Heart left ventricle (tissue), 16 donors: ENCODE measurements at regions not wholly inside any gene's neighbourhood (a gene's known extent, or its start where the extent isn't known, plus 50 kb on each side); places are given as distances from the start of the nearest gene placed in this dataset.

Source experiments
- ATAC-seq, 4 donors: fragments of 200-7000 bp; cut with Tn5 transposase; one replicate each; pipeline ENCODE4 v1.9.1; 2020 to 2022; ENCODE audit warnings: moderate library complexity in 4 of 4, mild to moderate bottlenecking in 3 of 4, moderate number of reproducible peaks in 1 of 4
- DNase-seq, 5 donors: peaks; one replicate each; pipeline ENCODE4 v3.0.0-alpha.2; 2020
- H3K27ac ChIP-seq, 12 donors: fragments of 200-600 bp; sonication (generic) in 4 of 12; one replicate each; pipeline versions ENCODE4 v1.5.0 to v1.8.0; 2016 to 2022; ENCODE audit warnings: mild to moderate bottlenecking in 2 of 12
- H3K27me3 ChIP-seq, 9 donors: fragments of 200-600 bp; sonication (generic) in 2 of 9; one replicate each; pipeline versions ENCODE4 v1.5.1 to v1.8.0; 2016 to 2022; ENCODE audit warnings: mild to moderate bottlenecking in 3 of 9
- H3K36me3 ChIP-seq, 9 donors: fragments of 200-600 bp; sonication (generic) in 2 of 9; one replicate each; pipeline versions ENCODE4 v1.5.0 to v1.8.0; 2018 to 2022; ENCODE audit warnings: mild to moderate bottlenecking in 2 of 9
- H3K4me1 ChIP-seq, 12 donors: fragments of 200-600 bp; sonication (generic) in 4 of 12; one replicate each; pipeline versions ENCODE4 v1.5.0 to v1.8.0; 2016 to 2022; ENCODE audit warnings: mild to moderate bottlenecking in 3 of 12
- H3K4me3 ChIP-seq, 12 donors: fragments of 200-600 bp; sonication (generic) in 4 of 12; one replicate each; pipeline versions ENCODE4 v1.5.0 to v1.8.0; 2017 to 2022; ENCODE audit warnings: mild to moderate bottlenecking in 9 of 12, moderate library complexity in 4 of 12
- H3K9me3 ChIP-seq, 12 donors: fragments of 200-600 bp; sonication (generic) in 4 of 12; one replicate each; pipeline versions ENCODE4 v1.5.0 to v1.8.0; 2016 to 2022; ENCODE audit warnings: mild to moderate bottlenecking in 1 of 12
- CTCF ChIP-seq, 12 donors: fragments of 200-600 bp; sonication (generic) in 4 of 12; IDR thresholded peaks; one replicate each; pipeline versions ENCODE4 v1.5.0 to v1.8.0; 2018 to 2022; ENCODE audit warnings: antibody characterized with exemption in 12 of 12, mild to moderate bottlenecking in 5 of 12
- POLR2A ChIP-seq, 2 donors: fragments of 450-650 bp; IDR thresholded peaks; one replicate each; pipeline ENCODE4 v1.6.1; 2017; ENCODE audit warnings: antibody characterized with exemption in 2 of 2, mild to moderate bottlenecking in 2 of 2, moderate library complexity in 2 of 2
- WGBS, 4 donors: extraction: QIAGEN DNeasy Blood & Tissue Kit in 2 of 4; methylation state at CpG; one replicate each; pipeline versions ENCODE4 v1.1.5 to v1.1.7; 2013 to 2018; 5-methylcytosine and 5-hydroxymethylcytosine counted together
- intact Hi-C, 10 donors: fragments of 100-400 bp; cut with DNase I; formaldehyde crosslinking; loops; one replicate each; pipeline versions ENCODE4 v1.11.1 to v1.14.2; 2022
- donor health status: ischemic (EF 13 %, LVEDD 7.1; RV severe dilation, severe dysfunction).
- donor health status: healthy with polysubstance abuse.
- donor health status: DM: no; HTN: yes; CAD: no.
- donor health status: DM: no; HTN: no; CAD: no.
- donor health status: ischemic (EF 25% LVEDD 6.9; RV normal size, moderate dysfunction).
- donor health status: ischemic (EF 25% LVEDD 5.7; RV mildly dilated, moderate dysfunction).
- donor health status: healthy.
- donor health status: DM: yes; HTN: yes; CAD: no.
- donor health status: ischemic (EF 35%, LVEDD 5.7; RV mildly dilated, moderate dysfunction).
- donor health status: nonischemic (EF 11% LVEDD 7.7; RV severe dilation, severe dysfunction).
- donor health status: DM: yes; HTN: yes; CAD: no.
- donor health status: PGD.
- donor health status: ischemic (EF 29% LVEDD 5.4; RV normal size, mild dysfunction).
- donor health status: nonischemic (EF 23%, LVEDD 6.1; RV moderate dilation, normal function).

DNA sequence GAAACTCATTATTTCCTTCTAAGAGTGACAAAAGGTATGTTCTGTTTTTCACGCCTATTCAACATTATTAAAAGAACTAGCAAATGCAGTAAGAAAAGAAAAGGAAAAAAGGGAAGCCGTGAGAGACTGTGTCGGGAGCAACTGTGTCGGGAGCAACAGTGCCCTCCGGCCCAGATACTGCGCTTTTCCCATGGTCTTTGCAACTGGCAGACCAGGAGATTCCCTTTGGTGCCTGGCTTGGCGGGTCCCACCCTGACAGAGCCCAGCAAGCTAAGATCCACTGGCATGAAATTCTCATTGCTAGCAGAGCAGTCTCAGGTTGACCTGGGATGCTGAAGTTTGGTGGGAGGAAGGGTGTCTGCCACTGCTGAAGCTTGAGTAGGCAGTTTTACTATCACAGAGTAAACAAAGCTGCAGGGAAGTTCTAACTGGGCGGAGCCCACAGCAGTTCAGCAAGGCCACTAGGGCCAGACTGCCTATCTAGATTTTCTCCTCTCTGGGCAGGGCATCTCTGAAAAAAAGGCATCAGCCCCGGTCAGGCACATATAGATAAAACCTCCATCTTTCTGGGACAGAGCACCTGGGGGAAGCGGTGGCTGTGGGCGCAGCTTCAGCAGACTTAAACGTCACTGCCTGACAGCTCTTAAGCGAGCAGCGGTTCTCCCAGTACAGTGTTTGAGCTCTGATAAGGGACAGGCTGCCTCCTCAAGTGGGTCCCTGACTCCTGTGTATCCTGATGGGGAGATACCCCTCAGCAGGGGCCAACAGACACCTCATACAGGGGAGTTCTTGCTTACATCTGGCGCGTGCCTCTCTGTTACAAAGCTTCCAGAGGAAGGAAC lies 1237.4 kb upstream of the CDH18 start:
- H3K4me1 ChIP-seq, result no peaks in the 10 kb centered on the region
- intact Hi-C loops, result no loop called here
- no peak for ATAC-seq
- H3K9me3 ChIP-seq, result peaks cover 0 to 7% (median 0%) of the 10 kb centered on the region in 12 donors
- 64 to 80% (median 72%) methylated on average over 13 to 16 of the region's 16 CpGs for WGBS, 4 donors
- no peak for TF ChIP-seq CTCF (IDR thresholded peaks at IDR 0.05)
- no peak for TF ChIP-seq POLR2A (IDR thresholded peaks at IDR 0.05)
- H3K27ac ChIP-seq, result no peak overlapping the region
- DNase-seq, result no peak
- H3K36me3 ChIP-seq, result no peaks in the 10 kb centered on the region
- no peaks in the 10 kb centered on the region for H3K27me3 ChIP-seq
- no peak overlapping the region for H3K4me3 ChIP-seq

- Histone ChIP-seq H3K36me3 (no peaks in the 10 kb centered on the region), H3K27ac (no peak overlapping the region), H3K9me3 (peaks cover 0 to 7% (median 0%) of the 10 kb centered on the region in 12 donors), H3K27me3 (no peaks in the 10 kb centered on the region), H3K4me3 (no peak overlapping the region), H3K4me1 (no peaks in the 10 kb centered on the region)
- DNase-seq (no peak), ATAC-seq (no peak)
- 64 to 86% (median 68%) methylated on average over 1 of the region's 1 CpG for WGBS, 4 donors
- TF ChIP-seq POLR2A (IDR thresholded peaks at IDR 0.05), result no peak
- no peak for TF ChIP-seq CTCF (IDR thresholded peaks at IDR 0.05)
- intact Hi-C loops, result no loop called here
Measured at GRCh38 chr5:21221616-21222015, 1233.6 kb upstream of the CDH18 start.

- H3K4me3 ChIP-seq, result no peak overlapping the region
- TF ChIP-seq POLR2A (IDR thresholded peaks at IDR 0.05), result no peak
- TF ChIP-seq CTCF (IDR thresholded peaks at IDR 0.05), result no peak
- no peak overlapping the region for H3K27ac ChIP-seq
- H3K36me3 ChIP-seq, result no peaks in the 10 kb centered on the region
- 48 to 63% (median 58%) methylated on average over 2 of the region's 2 CpGs for WGBS, 4 donors
- peaks cover 0 to 5% (median 0%) of the 10 kb centered on the region in 12 donors for H3K9me3 ChIP-seq
- intact Hi-C loops, result no loop called here
- no peaks in the 10 kb centered on the region for H3K4me1 ChIP-seq
- no peak for DNase-seq
- H3K27me3 ChIP-seq, result no peaks in the 10 kb centered on the region
- ATAC-seq, result no peak
Measured at GRCh38 chr5:21219966-21220365, 1232.0 kb upstream of the CDH18 start.

GRCh38 chr5:21219251-21219650 lies 1231.3 kb upstream of the CDH18 start:
- WGBS, 4 donors, result 76 to 94% (median 93%) methylated on average over 1 of the region's 1 CpG
- no peak overlapping the region for H3K4me3 ChIP-seq
- no peaks in the 10 kb centered on the region for H3K9me3 ChIP-seq
- no peaks in the 10 kb centered on the region for H3K4me1 ChIP-seq
- TF ChIP-seq CTCF (IDR thresholded peaks at IDR 0.05) (no peak), POLR2A (IDR thresholded peaks at IDR 0.05) (no peak)
- no peaks in the 10 kb centered on the region for H3K36me3 ChIP-seq
- H3K27me3 ChIP-seq, result no peaks in the 10 kb centered on the region
- H3K27ac ChIP-seq, result no peak overlapping the region
- DNase-seq (no peak), ATAC-seq (no peak)
- intact Hi-C loops, result no loop called here
